Naive thymus-derived CD4-positive, alpha-beta T cell (primary cell): ENCODE measurements at regions not wholly inside any gene's neighbourhood (a gene's known extent, or its start where the extent isn't known, plus 50 kb on each side); places are given as distances from the start of the nearest gene placed in this dataset.

Experiments
- ATAC-seq: fragments of 150-1000 bp; cut with Tn5 transposase; 2 replicates; pipeline ENCODE4 v1.10.0; 2021; ENCODE audit warnings: mild to moderate bottlenecking, moderate library complexity
- CTCF ChIA-PET: fragments of 350-600 bp; sonication (Branson Sonifier 250); formaldehyde crosslinking; loops from one replicate; lab custom pipeline; 2021; ENCODE audit warnings: antibody characterized with exemption; lab: Charles Lee
- POLR2A ChIA-PET: fragments of 350-600 bp; sonication (Branson Sonifier 250); formaldehyde crosslinking; loops from one replicate; lab custom pipeline; 2021; ENCODE audit warnings: antibody characterized with exemption, inconsistent platforms; lab: Charles Lee
- DNase-seq, 9 donors: peaks; one replicate each; pipeline versions ENCODE4 v3.0.0 to v3.0.0-alpha.2; 2020 to 2022; ENCODE audit warnings: mixed read lengths in 1 of 9
- H3K27ac ChIP-seq: one replicate; pipeline ENCODE4 v1.7.0; 2013; ENCODE audit warnings: mild to moderate bottlenecking, low read depth, low read length, moderate library complexity
- H3K27me3 ChIP-seq, 2 donors: one replicate each; pipeline ENCODE4 v1.7.0; 2013; ENCODE audit warnings: low read length in 2 of 2, mild to moderate bottlenecking in 2 of 2, moderate library complexity in 2 of 2; ENCODE audit not compliant: control insufficient read depth in 2 of 2, insufficient read depth in 2 of 2
- H3K36me3 ChIP-seq, 3 experiments: 1 replicate in 2 of 3; 2 replicates in 1 of 3; pipeline ENCODE4 v1.7.0; 2013; ENCODE audit warnings: low read length in 3 of 3, mild to moderate bottlenecking in 3 of 3, moderate library complexity in 1 of 3; ENCODE audit not compliant: insufficient read depth in 3 of 3, control insufficient read depth in 2 of 3
- H3K4me1 ChIP-seq, 2 donors: one replicate each; pipeline ENCODE4 v1.7.0; 2013; ENCODE audit warnings: low read length in 2 of 2, mild to moderate bottlenecking in 2 of 2, moderate library complexity in 1 of 2; ENCODE audit not compliant: control insufficient read depth in 2 of 2, insufficient read depth in 2 of 2
- H3K4me3 ChIP-seq: 2 replicates; pipeline ENCODE4 v1.7.0; 2013; ENCODE audit warnings: mild to moderate bottlenecking, low read length
- H3K9me3 ChIP-seq, 3 experiments: 1 replicate in 2 of 3; 2 replicates in 1 of 3; pipeline ENCODE4 v1.7.0; 2013; ENCODE audit warnings: low read length in 3 of 3; ENCODE audit not compliant: control insufficient read depth in 2 of 3
- H3K27ac Mint-ChIP-seq, 9 donors: one replicate each; pipeline ENCODE4 v1.8.0; 2020 to 2022; ENCODE audit warnings: mixed read lengths in 9 of 9, mild to moderate bottlenecking in 8 of 9, moderate library complexity in 5 of 9, inconsistent platforms in 2 of 9
- H3K27me3 Mint-ChIP-seq, 5 donors: one replicate each; pipeline ENCODE4 v1.8.0; 2021 to 2022; ENCODE audit warnings: mixed read lengths in 5 of 5, mild to moderate bottlenecking in 1 of 5
- H3K36me3 Mint-ChIP-seq, 5 donors: one replicate each; pipeline ENCODE4 v1.8.0; 2020 to 2022; ENCODE audit warnings: mixed read lengths in 5 of 5, mild to moderate bottlenecking in 3 of 5, inconsistent platforms in 1 of 5
- H3K4me1 Mint-ChIP-seq, 7 donors: one replicate each; pipeline ENCODE4 v1.8.0; 2020 to 2022; ENCODE audit warnings: mixed read lengths in 7 of 7, mild to moderate bottlenecking in 3 of 7, inconsistent platforms in 1 of 7
- H3K4me3 Mint-ChIP-seq, 10 donors: one replicate each; pipeline ENCODE4 v1.8.0; 2020 to 2022; ENCODE audit warnings: mild to moderate bottlenecking in 10 of 10, mixed read lengths in 10 of 10, moderate library complexity in 6 of 10, inconsistent platforms in 2 of 10
- H3K9me3 Mint-ChIP-seq, 11 donors: one replicate each; pipeline ENCODE4 v1.8.0; 2020 to 2022; ENCODE audit warnings: mixed read lengths in 11 of 11, mild to moderate bottlenecking in 4 of 11, inconsistent platforms in 1 of 11, moderate library complexity in 1 of 11
- intact Hi-C, 2 donors: fragments of 100-400 bp; cut with micrococcal nuclease; formaldehyde crosslinking; loops; one replicate each; pipeline ENCODE4 v1.15.1; 2023

- H3K27ac Mint-ChIP-seq: no peak overlapping the region
- CTCF ChIA-PET: no interaction called here
- intact Hi-C loops: no loop called here
- H3K4me1 Mint-ChIP-seq: no peaks in the 10 kb centered on the region
- POLR2A ChIA-PET: no interaction called here
- DNase-seq: no peak
- no peaks in the 10 kb centered on the region for H3K36me3 Mint-ChIP-seq
- no peak for ATAC-seq
- Histone ChIP-seq H3K36me3 (no peaks in the 10 kb centered on the region), H3K4me3 (no peak overlapping the region), H3K9me3 (no peaks in the 10 kb centered on the region), H3K4me1 (no peaks in the 10 kb centered on the region), H3K27me3 (no peaks in the 10 kb centered on the region), H3K27ac (no peak overlapping the region)
- peaks cover 0 to 6% (median 0%) of the 10 kb centered on the region in 5 donors for H3K27me3 Mint-ChIP-seq
- H3K9me3 Mint-ChIP-seq: peaks cover 0 to 16% (median 4%) of the 10 kb centered on the region in 11 donors
- H3K4me3 Mint-ChIP-seq: no peak overlapping the region
These were observed 946.3 kb downstream of the KCNJ2 start for GRCh38 chr17:71115669-71115972.

DNA sequence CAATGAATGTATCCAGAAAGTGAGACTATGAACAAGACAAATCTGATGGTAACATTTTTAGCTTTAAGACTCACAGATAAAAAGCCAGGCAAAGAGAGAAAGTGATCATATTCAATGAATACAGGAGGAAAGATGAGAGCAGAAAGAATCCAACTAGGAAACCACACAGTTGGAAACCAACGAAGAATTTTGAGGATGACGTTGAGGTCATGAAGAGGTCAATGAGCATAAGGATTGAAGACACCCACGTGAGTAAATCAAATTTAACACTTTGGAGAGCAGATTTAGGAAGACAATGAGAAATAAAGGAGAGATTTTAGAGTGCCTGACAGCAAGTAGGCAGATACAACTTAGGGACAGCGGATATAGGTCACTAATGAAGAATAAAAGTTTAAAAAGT, 948.1 kb downstream of the KCNJ2 start:
- no peak for ATAC-seq
- H3K27ac Mint-ChIP-seq: no peak overlapping the region
- intact Hi-C loops: no loop called here
- Histone ChIP-seq H3K9me3 (no peaks in the 10 kb centered on the region), H3K36me3 (no peaks in the 10 kb centered on the region), H3K27ac (no peak overlapping the region), H3K27me3 (no peaks in the 10 kb centered on the region), H3K4me3 (no peak overlapping the region), H3K4me1 (no peaks in the 10 kb centered on the region)
- H3K36me3 Mint-ChIP-seq: no peaks in the 10 kb centered on the region
- CTCF ChIA-PET: no interaction called here
- H3K27me3 Mint-ChIP-seq: peaks cover 0 to 6% (median 0%) of the 10 kb centered on the region in 5 donors
- H3K4me1 Mint-ChIP-seq: no peaks in the 10 kb centered on the region
- no peak overlapping the region for H3K4me3 Mint-ChIP-seq
- no peak for DNase-seq
- POLR2A ChIA-PET: no interaction called here
- peaks cover 0 to 13% (median 5%) of the 10 kb centered on the region in 11 donors for H3K9me3 Mint-ChIP-seq

GRCh38 chr17:71118039-71118438, 948.7 kb downstream of the KCNJ2 start:
- Mint-ChIP-seq H3K9me3 (peaks cover 2 to 16% (median 5%) of the 10 kb centered on the region in 11 donors), H3K4me1 (no peaks in the 10 kb centered on the region), H3K4me3 (no peak overlapping the region), H3K27me3 (peaks cover 0 to 6% (median 0%) of the 10 kb centered on the region in 5 donors), H3K36me3 (no peaks in the 10 kb centered on the region), H3K27ac (no peak overlapping the region)
- ChIA-PET POLR2A (no interaction called here), CTCF (no interaction called here)
- H3K36me3 ChIP-seq: no peaks in the 10 kb centered on the region
- ATAC-seq (no peak), DNase-seq (no peak)
- H3K4me1 ChIP-seq: no peaks in the 10 kb centered on the region
- H3K4me3 ChIP-seq: no peak overlapping the region
- H3K9me3 ChIP-seq: no peaks in the 10 kb centered on the region
- H3K27ac ChIP-seq: no peak overlapping the region
- H3K27me3 ChIP-seq: no peaks in the 10 kb centered on the region
- intact Hi-C loops: no loop called here

DNA sequence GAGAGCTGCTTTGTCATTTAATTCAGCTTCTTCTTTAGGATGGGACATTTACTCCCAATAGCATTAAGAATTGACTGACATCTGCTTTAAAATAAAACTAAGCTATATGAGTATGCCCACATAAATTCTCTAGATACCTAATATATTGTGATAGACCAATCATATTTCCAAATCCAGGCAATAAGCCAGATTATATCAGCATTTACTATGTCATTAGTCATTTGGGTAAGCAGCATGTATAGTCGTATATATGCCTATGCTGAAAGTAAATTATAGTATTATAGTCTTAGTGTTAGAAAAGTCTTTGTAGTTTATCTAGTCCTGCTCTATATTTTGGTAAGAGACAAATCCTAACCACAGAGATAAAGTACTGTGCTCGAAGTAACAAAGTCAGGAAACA, 958.1 kb downstream of the KCNJ2 start:
- no peaks in the 10 kb centered on the region for H3K9me3 ChIP-seq
- CTCF ChIA-PET: no interaction called here

DNA sequence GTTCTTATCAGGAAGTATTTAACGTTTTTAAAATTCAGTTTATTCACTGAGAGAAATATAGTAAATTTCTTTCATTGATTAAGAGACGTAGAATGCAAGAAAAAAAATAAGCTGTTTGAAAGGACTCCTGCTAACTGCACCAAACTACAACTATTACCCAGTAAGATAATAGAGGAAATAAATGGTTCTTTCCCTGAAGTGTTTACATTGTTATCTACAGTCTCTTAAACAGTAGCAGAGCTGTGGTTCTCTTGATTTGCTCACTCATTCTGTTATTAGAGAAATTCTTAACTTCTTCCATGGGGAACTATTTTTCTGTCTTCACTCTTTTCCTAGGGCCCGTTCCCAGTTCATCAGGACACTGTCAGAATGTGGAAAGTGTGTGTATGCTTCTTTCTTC, 973.0 kb downstream of the KCNJ2 start:
- H3K27me3 ChIP-seq: no peaks in the 10 kb centered on the region
- no peak overlapping the region for H3K4me3 ChIP-seq
- H3K27me3 Mint-ChIP-seq: no peaks in the 10 kb centered on the region
- peaks cover 0 to 18% (median 2%) of the 10 kb centered on the region in 11 donors for H3K9me3 Mint-ChIP-seq
- no peaks in the 10 kb centered on the region for H3K4me1 Mint-ChIP-seq
- H3K27ac Mint-ChIP-seq: no peak overlapping the region
- POLR2A ChIA-PET: no interaction called here
- H3K27ac ChIP-seq: no peak overlapping the region
- no peaks in the 10 kb centered on the region for H3K36me3 Mint-ChIP-seq
- no peaks in the 10 kb centered on the region for H3K4me1 ChIP-seq
- intact Hi-C loops: no loop called here
- CTCF ChIA-PET: no interaction called here
- DNase-seq (no peak), ATAC-seq (no peak)
- H3K4me3 Mint-ChIP-seq: no peak overlapping the region
- H3K9me3 ChIP-seq: no peaks in the 10 kb centered on the region
- no peaks in the 10 kb centered on the region for H3K36me3 ChIP-seq

More for the DNA sequence above, 958.1 kb downstream of the KCNJ2 start:
- H3K4me1 ChIP-seq: no peaks in the 10 kb centered on the region
- POLR2A ChIA-PET: no interaction called here
- Mint-ChIP-seq H3K27ac (no peak overlapping the region), H3K4me1 (no peaks in the 10 kb centered on the region), H3K9me3 (peaks cover 0 to 20% (median 3%) of the 10 kb centered on the region in 11 donors), H3K36me3 (peaks cover 0 to 6% (median 0%) of the 10 kb centered on the region in 5 donors), H3K27me3 (no peaks in the 10 kb centered on the region), H3K4me3 (no peak overlapping the region)
- DNase-seq (no peak), ATAC-seq (no peak)
- no peak overlapping the region for H3K27ac ChIP-seq
- intact Hi-C loops: no loop called here
- no peak overlapping the region for H3K4me3 ChIP-seq
- H3K36me3 ChIP-seq: no peaks in the 10 kb centered on the region
- no peaks in the 10 kb centered on the region for H3K27me3 ChIP-seq

GRCh38 chr17:71145486-71145885, 975.3 kb upstream of the SOX9 start:
- ATAC-seq: no peak
- no peaks in the 10 kb centered on the region for H3K9me3 ChIP-seq
- no peaks in the 10 kb centered on the region for H3K27me3 ChIP-seq
- H3K27ac ChIP-seq: no peak overlapping the region
- no peaks in the 10 kb centered on the region for H3K4me1 ChIP-seq
- intact Hi-C loops: no loop called here
- ChIA-PET POLR2A (no interaction called here), CTCF (no interaction called here)
- no peak overlapping the region for H3K27ac Mint-ChIP-seq
- H3K4me3 ChIP-seq: no peak overlapping the region
- H3K4me1 Mint-ChIP-seq: no peaks in the 10 kb centered on the region
- H3K36me3 ChIP-seq: no peaks in the 10 kb centered on the region
- peaks cover 0 to 4% (median 3%) of the 10 kb centered on the region in 11 donors for H3K9me3 Mint-ChIP-seq
- no peaks in the 10 kb centered on the region for H3K27me3 Mint-ChIP-seq
- H3K4me3 Mint-ChIP-seq: no peak overlapping the region
- H3K36me3 Mint-ChIP-seq: no peaks in the 10 kb centered on the region
- no peak for DNase-seq

- Histone ChIP-seq H3K4me1 (no peaks in the 10 kb centered on the region), H3K27ac (no peak overlapping the region), H3K4me3 (no peak overlapping the region), H3K9me3 (no peaks in the 10 kb centered on the region), H3K36me3 (no peaks in the 10 kb centered on the region), H3K27me3 (no peaks in the 10 kb centered on the region)
- H3K27ac Mint-ChIP-seq: no peak overlapping the region
- no peak for DNase-seq
- no peak for ATAC-seq
- no peak overlapping the region for H3K4me3 Mint-ChIP-seq
- H3K9me3 Mint-ChIP-seq: peaks cover 0 to 4% (median 0%) of the 10 kb centered on the region in 11 donors
- no peaks in the 10 kb centered on the region for H3K4me1 Mint-ChIP-seq
- H3K27me3 Mint-ChIP-seq: no peaks in the 10 kb centered on the region
- CTCF ChIA-PET: no interaction called here
- intact Hi-C loops: no loop called here
- no peaks in the 10 kb centered on the region for H3K36me3 Mint-ChIP-seq
- POLR2A ChIA-PET: no interaction called here
These were observed 972.9 kb upstream of the SOX9 start for GRCh38 chr17:71147906-71148305.
